IMR-90 (cell line): ENCODE measurements at regions not wholly inside any gene's neighbourhood (a gene's known extent, or its start where the extent isn't known, plus 50 kb on each side); places are given as distances from the start of the nearest gene placed in this dataset.

Experiments
- ATAC-seq: fragments of 200-7000 bp; cut with Tn5 transposase; 2 replicates; pipeline ENCODE4 v1.9.1; 2020; ENCODE audit warnings: low read depth, mild to moderate bottlenecking, moderate library complexity
- BruUV-seq: library from RNA; stranded (reverse); fragments of 400-500 nt; replicated peaks from 2 replicates; lab custom pipeline; 2021; lab: Mats Ljungman, UMichigan
- CTCF ChIA-PET: fragments of 300-600 bp; formaldehyde crosslinking; extraction: SDS; loops from one replicate; lab custom pipeline; 2021; ENCODE audit warnings: antibody characterized with exemption; lab: Yijun Ruan, JAX
- POLR2A ChIA-PET: fragments of 300-600 bp; sonication (Branson Sonifier 250); formaldehyde crosslinking; loops from one replicate; lab custom pipeline; 2022; ENCODE audit warnings: antibody characterized with exemption; ENCODE audit not compliant: unreplicated experiment; lab: Charles Lee
- DNase-seq: peaks from one replicate; pipeline ENCODE4 v3.0.0; 2013
- H2AFZ ChIP-seq: replicated peaks from 2 replicates; pipeline ENCODE3; 2013; ENCODE audit warnings: low read length, mild to moderate bottlenecking; ENCODE audit not compliant: poor library complexity
- H2AK5ac ChIP-seq: 2 replicates; pipeline ENCODE4 v1.6.1; 2013; ENCODE audit warnings: low read depth, low read length, inconsistent platforms
- H2AK9ac ChIP-seq: replicated peaks from 2 replicates; pipeline ENCODE3; 2013; ENCODE audit warnings: mild to moderate bottlenecking, low read depth, low read length, moderate library complexity; ENCODE audit not compliant: poor library complexity
- H2BK120ac ChIP-seq: 2 replicates; pipeline ENCODE4 v1.6.1; 2013; ENCODE audit warnings: low read depth, low read length, inconsistent platforms
- H2BK15ac ChIP-seq: 3 replicates; pipeline ENCODE4 v1.6.1; 2013; ENCODE audit warnings: low read depth, low read length, inconsistent platforms
- H2BK20ac ChIP-seq: 2 replicates; pipeline ENCODE4 v1.6.1; 2013; ENCODE audit warnings: low read depth, mild to moderate bottlenecking, inconsistent platforms, low read length, moderate library complexity
- H2BK5ac ChIP-seq: 2 replicates; pipeline ENCODE4 v1.6.1; 2013; ENCODE audit warnings: mild to moderate bottlenecking, low read depth, low read length, inconsistent platforms; ENCODE audit not compliant: poor library complexity, severe bottlenecking
- H3K14ac ChIP-seq: replicated peaks from 2 replicates; pipeline ENCODE4 v1.6.1; 2013; ENCODE audit warnings: low read depth, low read length, inconsistent platforms
- H3K18ac ChIP-seq: 2 replicates; pipeline ENCODE4 v1.6.1; 2013; ENCODE audit warnings: low read depth, low read length, control low read depth
- H3K23ac ChIP-seq: 2 replicates; pipeline ENCODE4 v1.6.1; 2013; ENCODE audit warnings: low read depth, low read length, inconsistent platforms
- H3K27ac ChIP-seq: 2 replicates; pipeline ENCODE4 v1.5.1; 2013; ENCODE audit warnings: mild to moderate bottlenecking, control low read depth, low read length; ENCODE audit not compliant: insufficient read depth
- H3K27me3 ChIP-seq: 2 replicates; pipeline ENCODE4 v1.6.1; 2013; ENCODE audit warnings: low read length; ENCODE audit not compliant: control insufficient read depth, insufficient read depth
- H3K36me3 ChIP-seq: 2 replicates; pipeline ENCODE4 v1.6.1; 2013; ENCODE audit warnings: low read length, mixed read lengths; ENCODE audit not compliant: control insufficient read depth, insufficient read depth
- H3K4ac ChIP-seq: 2 replicates; pipeline ENCODE4 v1.6.1; 2013; ENCODE audit warnings: low read depth, low read length, inconsistent platforms
- H3K4me1 ChIP-seq: 2 replicates; pipeline ENCODE4 v1.6.1; 2013; ENCODE audit warnings: low read length, mixed read lengths; ENCODE audit not compliant: control insufficient read depth, insufficient read depth
- H3K4me2 ChIP-seq: 2 replicates; pipeline ENCODE4 v1.6.1; 2013; ENCODE audit warnings: low read depth, mild to moderate bottlenecking, control low read depth, low read length, moderate library complexity
- H3K4me3 ChIP-seq: 2 replicates; pipeline ENCODE4 v1.5.1; 2013; ENCODE audit warnings: low read depth, mild to moderate bottlenecking, control low read depth, low read length, moderate library complexity; ENCODE audit not compliant: insufficient read depth
- H3K56ac ChIP-seq: 2 replicates; pipeline ENCODE4 v1.6.1; 2013; ENCODE audit warnings: low read length, inconsistent platforms; ENCODE audit not compliant: insufficient read depth; ENCODE audit errors: extremely low read depth
- H3K79me1 ChIP-seq, 2 experiments: 2 replicates each; pipeline ENCODE4 v1.6.1; 2013; ENCODE audit warnings: low read length in 2 of 2, inconsistent platforms in 1 of 2, low read depth in 1 of 2
- H3K9ac ChIP-seq: 2 replicates; pipeline ENCODE4 v1.6.1; 2013; ENCODE audit warnings: low read depth, low read length, control low read depth
- H3K9me1 ChIP-seq: 2 replicates; pipeline ENCODE4 v1.6.1; 2013; ENCODE audit warnings: low read length, inconsistent platforms; ENCODE audit not compliant: insufficient read depth
- H3K9me3 ChIP-seq: 2 replicates; pipeline ENCODE4 v1.6.1; 2013; ENCODE audit warnings: low read length; ENCODE audit not compliant: control insufficient read depth, insufficient read depth
- H4K20me1 ChIP-seq: 2 replicates; pipeline ENCODE4 v1.6.1; 2013; ENCODE audit warnings: low read length, inconsistent platforms; ENCODE audit not compliant: insufficient read depth
- H4K5ac ChIP-seq: 2 replicates; pipeline ENCODE4 v1.6.1; 2013; ENCODE audit warnings: mild to moderate bottlenecking, low read depth, low read length, control low read depth
- H4K8ac ChIP-seq, 2 experiments: 2 replicates each; pipeline ENCODE4 v1.6.1; 2013; ENCODE audit warnings: low read depth in 2 of 2, low read length in 2 of 2, control low read depth in 1 of 2, inconsistent platforms in 1 of 2
- H4K91ac ChIP-seq: 2 replicates; pipeline ENCODE4 v1.6.1; 2013; ENCODE audit warnings: low read depth, low read length, inconsistent platforms; ENCODE audit not compliant: insufficient read depth
- MAFK ChIP-seq: IDR thresholded peaks from 2 replicates; pipeline ENCODE4 v1.6.1; 2012; ENCODE audit warnings: low read depth, low read length, improper control_type of control experiment
- MXI1 ChIP-seq: IDR thresholded peaks from 2 replicates; pipeline ENCODE4 v1.6.1; 2012; ENCODE audit warnings: low read depth, mild to moderate bottlenecking, low read length, moderate library complexity, borderline replicate concordance
- RAD21 ChIP-seq: IDR thresholded peaks from 2 replicates; pipeline ENCODE4 v1.6.1; 2012; ENCODE audit warnings: low read length, improper control_type of control experiment
- WGBS, 2 experiments: methylation state at CpG; one replicate each; pipeline versions ENCODE4 v1.1.5 to v1.1.7; 2013; ENCODE audit warnings: missing lambda C conversion rate in 2 of 2; ENCODE audit not compliant: insufficient read length in 1 of 2; ENCODE audit errors: extremely low coverage in 2 of 2; 5-methylcytosine and 5-hydroxymethylcytosine counted together
- dilution Hi-C: fragments of 300-500 bp; cut with HindIII; formaldehyde crosslinking; loops from one replicate; pipeline ENCODE4 v1.14.3; 2018; ENCODE audit warnings: low sequenced_read_pairs; ENCODE audit not compliant: unreplicated experiment
- in situ Hi-C: fragments of 300-500 bp; cut with MboI; formaldehyde crosslinking; loops from 3 replicates; pipeline ENCODE4 v1.14.3; 2019; ENCODE audit warnings: low sequenced_read_pairs, inconsistent platforms, mixed read lengths
- intact Hi-C: fragments of 100-400 bp; cut with micrococcal nuclease; formaldehyde crosslinking; loops from 2 replicates; pipeline ENCODE4 v1.10.0; 2022

GRCh38 chr2:7392076-7392787 is 475.0 kb downstream of the RNF144A start:
- Histone ChIP-seq H3K4ac (no peak overlapping the region), H3K36me3 (no peaks in the 10 kb centered on the region), H2AK9ac (peak overlapping the region; percentile 28), H3K4me3 (no peak overlapping the region), H3K4me1 (no peaks in the 10 kb centered on the region), H2BK120ac (no peak overlapping the region), H3K18ac (no peak overlapping the region), H3K27ac (no peak overlapping the region), H3K9me3 (peaks cover 3% of the 10 kb centered on the region; the same call in 1 of the 2 replicates), H3K4me2 (no peak overlapping the region), H3K9me1 (no peaks in the 10 kb centered on the region), H4K91ac (no peak overlapping the region), H3K79me1 (no peaks in the 10 kb centered on the region), H2BK20ac (no peak overlapping the region), H2BK15ac (no peak overlapping the region), H3K14ac (no peak overlapping the region), H2BK5ac (no peak overlapping the region), H4K8ac (no peak overlapping the region), H3K27me3 (no peaks in the 10 kb centered on the region), H2AFZ (no peak overlapping the region), H3K23ac (no peak overlapping the region), H3K9ac (no peak overlapping the region), H3K56ac (no peak overlapping the region), H4K5ac (no peak overlapping the region), H2AK5ac (no peak overlapping the region), H4K20me1 (no peaks in the 10 kb centered on the region)
- no CpG with 5 or more reads among the region's 11 CpGs for WGBS, 2 experiments
- ChIA-PET CTCF (no interaction called here), POLR2A (no interaction called here)
- no TSS peak for BruUV-seq
- in situ Hi-C loops = no loop called here
- TF ChIP-seq MXI1 (no peak), RAD21 (no peak), MAFK (no peak)
- dilution Hi-C loops = no loop called here
- intact Hi-C loops = no loop called here
- ATAC-seq (no peak), DNase-seq (no peak)
